H9 (cell line): ENCODE measurements at regions not wholly inside any gene's neighbourhood (a gene's known extent, or its start where the extent isn't known, plus 50 kb on each side); places are given as distances from the start of the nearest gene placed in this dataset.

ENCODE experiments used
- DNase-seq: peaks from one replicate; pipeline ENCODE4 v3.0.0-alpha.2; 2017
- H2AFZ ChIP-seq: one replicate; pipeline ENCODE4 v1.6.1; 2013; ENCODE audit warnings: mild to moderate bottlenecking, low read length, control low read depth, moderate library complexity
- H2AK5ac ChIP-seq: 2 replicates; pipeline ENCODE4 v1.6.1; 2013; ENCODE audit warnings: low read length, control low read depth, mixed read lengths; ENCODE audit not compliant: insufficient read length
- H2BK120ac ChIP-seq: one replicate; pipeline ENCODE4 v1.6.1; 2013; ENCODE audit warnings: low read depth, mild to moderate bottlenecking, low read length, control low read depth, inconsistent platforms; ENCODE audit not compliant: poor library complexity, severe bottlenecking
- H2BK12ac ChIP-seq: 2 replicates; pipeline ENCODE4 v1.6.1; 2013; ENCODE audit warnings: low read length, control low read depth, mixed read lengths, low read depth; ENCODE audit not compliant: insufficient read length
- H2BK15ac ChIP-seq: 2 replicates; pipeline ENCODE4 v1.6.1; 2013; ENCODE audit warnings: low read depth, low read length, control low read depth
- H2BK20ac ChIP-seq: one replicate; pipeline ENCODE4 v1.6.1; 2013; ENCODE audit warnings: low read depth, mild to moderate bottlenecking, low read length, control low read depth, inconsistent platforms; ENCODE audit not compliant: poor library complexity, severe bottlenecking
- H2BK5ac ChIP-seq: 2 replicates; pipeline ENCODE4 v1.6.1; 2013; ENCODE audit warnings: low read length, control low read depth, mixed read lengths; ENCODE audit not compliant: insufficient read length
- H3K14ac ChIP-seq: 2 replicates; pipeline ENCODE4 v1.6.1; 2013; ENCODE audit warnings: low read length, control low read depth; ENCODE audit not compliant: insufficient read depth
- H3K18ac ChIP-seq: 2 replicates; pipeline ENCODE4 v1.6.1; 2013; ENCODE audit warnings: low read depth, mild to moderate bottlenecking, mixed read lengths, low read length, control low read depth; ENCODE audit not compliant: insufficient read length
- H3K23ac ChIP-seq: 2 replicates; pipeline ENCODE4 v1.6.1; 2013; ENCODE audit warnings: low read length, control low read depth, mixed read lengths, low read depth; ENCODE audit not compliant: insufficient read length
- H3K23me2 ChIP-seq: 2 replicates; pipeline ENCODE4 v1.6.1; 2013; ENCODE audit warnings: low read depth, mild to moderate bottlenecking, mixed read lengths, low read length, control low read depth; ENCODE audit not compliant: insufficient read length, poor library complexity, severe bottlenecking
- H3K27ac ChIP-seq: 2 replicates; pipeline ENCODE4 v1.5.1; 2013; ENCODE audit warnings: low read length, control low read depth, mixed read lengths, low read depth; ENCODE audit not compliant: insufficient read length
- H3K27me3 ChIP-seq: 2 replicates; pipeline ENCODE4 v1.6.1; 2013; ENCODE audit warnings: low read length, control low read depth, inconsistent platforms; ENCODE audit not compliant: insufficient read depth
- H3K4ac ChIP-seq: 2 replicates; pipeline ENCODE4 v1.6.1; 2013; ENCODE audit warnings: low read depth, mild to moderate bottlenecking, control low read depth, inconsistent platforms, low read length, moderate library complexity
- H3K4me1 ChIP-seq: 2 replicates; pipeline ENCODE4 v1.6.1; 2013; ENCODE audit warnings: low read length, control low read depth, inconsistent platforms; ENCODE audit not compliant: insufficient read depth
- H3K4me2 ChIP-seq: 2 replicates; pipeline ENCODE4 v1.6.1; 2013; ENCODE audit warnings: low read length, control low read depth, mixed read lengths; ENCODE audit not compliant: insufficient read length, insufficient read depth
- H3K56ac ChIP-seq: 2 replicates; pipeline ENCODE4 v1.6.1; 2013; ENCODE audit warnings: low read depth, mild to moderate bottlenecking, mixed read lengths, low read length, control low read depth; ENCODE audit not compliant: insufficient read length
- H3K79me1 ChIP-seq: 2 replicates; pipeline ENCODE4 v1.6.1; 2013; ENCODE audit warnings: low read depth, mild to moderate bottlenecking, moderate library complexity, low read length, control low read depth, inconsistent platforms; ENCODE audit not compliant: insufficient read depth, poor library complexity, severe bottlenecking
- H3K79me2 ChIP-seq: 2 replicates; pipeline ENCODE4 v1.6.1; 2013; ENCODE audit warnings: low read length, control low read depth, inconsistent platforms; ENCODE audit not compliant: insufficient read depth
- H3K9ac ChIP-seq: 2 replicates; pipeline ENCODE4 v1.6.1; 2013; ENCODE audit warnings: low read length, control low read depth, mixed read lengths; ENCODE audit not compliant: insufficient read length; ENCODE audit errors: extremely low read depth
- H3K9me3 ChIP-seq: one replicate; pipeline ENCODE4 v1.6.1; 2013; ENCODE audit warnings: low read depth, low read length, inconsistent platforms; ENCODE audit not compliant: control insufficient read depth
- H3T11ph ChIP-seq: one replicate; pipeline ENCODE4 v1.6.1; 2013; ENCODE audit warnings: mild to moderate bottlenecking, low read length, control low read depth, inconsistent platforms
- H4K20me1 ChIP-seq: one replicate; pipeline ENCODE4 v1.6.1; 2013; ENCODE audit not compliant: control insufficient read depth, insufficient read length, insufficient read depth
- H4K5ac ChIP-seq: 2 replicates; pipeline ENCODE4 v1.6.1; 2013; ENCODE audit warnings: low read depth, mild to moderate bottlenecking, mixed read lengths, low read length, control low read depth; ENCODE audit not compliant: insufficient read length
- H4K8ac ChIP-seq: replicated peaks from 2 replicates; pipeline ENCODE4 v1.6.1; 2013; ENCODE audit warnings: low read length, control low read depth, mixed read lengths, low read depth; ENCODE audit not compliant: insufficient read length
- H4K91ac ChIP-seq: 2 replicates; pipeline ENCODE4 v1.6.1; 2013; ENCODE audit warnings: low read depth, mild to moderate bottlenecking, moderate library complexity, mixed read lengths, low read length, control low read depth; ENCODE audit not compliant: insufficient read length
- H3K27ac Mint-ChIP-seq, 3 experiments: 2 replicates in 2 of 3; 3 replicates in 1 of 3; pipeline ENCODE4 v1.8.0; 2020 to 2021; ENCODE audit warnings: mixed read lengths in 3 of 3, mild to moderate bottlenecking in 1 of 3, moderate library complexity in 1 of 3
- H3K27me3 Mint-ChIP-seq: 2 replicates; pipeline ENCODE4 v1.8.0; 2021; ENCODE audit warnings: low read depth, mild to moderate bottlenecking, moderate library complexity, mixed read lengths
- H3K36me3 Mint-ChIP-seq, 3 experiments: 2 replicates in 2 of 3; 3 replicates in 1 of 3; pipeline ENCODE4 v1.8.0; 2020 to 2021; ENCODE audit warnings: low read depth in 3 of 3, mixed read lengths in 3 of 3; ENCODE audit not compliant: insufficient read depth in 1 of 3
- H3K4me1 Mint-ChIP-seq, 2 experiments: 2 replicates each; pipeline ENCODE4 v1.8.0; 2020; ENCODE audit warnings: mixed read lengths in 2 of 2
- H3K4me3 Mint-ChIP-seq, 2 experiments: 2 replicates in 1 of 2; 3 replicates in 1 of 2; pipeline ENCODE4 v1.8.0; 2020 to 2021; ENCODE audit warnings: mild to moderate bottlenecking in 2 of 2, mixed read lengths in 2 of 2, moderate library complexity in 1 of 2
- H3K9me3 Mint-ChIP-seq, 2 experiments: 2 replicates in 1 of 2; 3 replicates in 1 of 2; pipeline ENCODE4 v1.8.0; 2020; ENCODE audit warnings: mild to moderate bottlenecking in 2 of 2, mixed read lengths in 2 of 2, moderate library complexity in 1 of 2
- WGBS: extraction: QIAGEN DNeasy Blood & Tissue Kit; methylation state at CpG from one replicate; pipeline ENCODE4 v1.1.7; 2013; ENCODE audit warnings: missing lambda C conversion rate, low lambda C conversion rate, mixed read lengths; ENCODE audit not compliant: insufficient read length; ENCODE audit errors: extremely low coverage; 5-methylcytosine and 5-hydroxymethylcytosine counted together
- TF ChIP-seq, protein P1 (sequence below): fragments of 200-600 bp; sonication (generic); conservative IDR thresholded peaks from 3 replicates; pipeline ENCODE4 v1.8.0; 2021; ENCODE audit warnings: antibody characterized with exemption, mild to moderate bottlenecking

DNA sequence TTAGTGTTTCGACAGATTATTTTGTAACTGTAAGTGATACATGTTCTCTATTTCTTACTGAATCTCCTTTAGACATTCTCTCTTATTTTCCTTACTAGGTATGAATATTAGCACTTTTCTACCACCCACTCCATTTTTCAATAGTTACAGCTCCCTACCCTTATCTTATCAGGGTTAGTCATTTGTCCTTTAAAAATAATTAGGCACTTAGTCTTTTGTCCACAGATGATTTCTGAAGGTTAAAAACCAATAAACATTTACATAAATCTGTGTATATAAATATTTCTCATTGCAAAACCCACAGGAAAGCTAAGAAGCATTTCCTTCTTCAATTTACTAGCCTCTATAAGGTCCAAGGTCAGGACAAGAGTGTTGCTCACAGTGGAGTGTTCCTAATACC lies 624.1 kb upstream of the MIR17HG start:
- TF ChIP-seq, protein P1, sequence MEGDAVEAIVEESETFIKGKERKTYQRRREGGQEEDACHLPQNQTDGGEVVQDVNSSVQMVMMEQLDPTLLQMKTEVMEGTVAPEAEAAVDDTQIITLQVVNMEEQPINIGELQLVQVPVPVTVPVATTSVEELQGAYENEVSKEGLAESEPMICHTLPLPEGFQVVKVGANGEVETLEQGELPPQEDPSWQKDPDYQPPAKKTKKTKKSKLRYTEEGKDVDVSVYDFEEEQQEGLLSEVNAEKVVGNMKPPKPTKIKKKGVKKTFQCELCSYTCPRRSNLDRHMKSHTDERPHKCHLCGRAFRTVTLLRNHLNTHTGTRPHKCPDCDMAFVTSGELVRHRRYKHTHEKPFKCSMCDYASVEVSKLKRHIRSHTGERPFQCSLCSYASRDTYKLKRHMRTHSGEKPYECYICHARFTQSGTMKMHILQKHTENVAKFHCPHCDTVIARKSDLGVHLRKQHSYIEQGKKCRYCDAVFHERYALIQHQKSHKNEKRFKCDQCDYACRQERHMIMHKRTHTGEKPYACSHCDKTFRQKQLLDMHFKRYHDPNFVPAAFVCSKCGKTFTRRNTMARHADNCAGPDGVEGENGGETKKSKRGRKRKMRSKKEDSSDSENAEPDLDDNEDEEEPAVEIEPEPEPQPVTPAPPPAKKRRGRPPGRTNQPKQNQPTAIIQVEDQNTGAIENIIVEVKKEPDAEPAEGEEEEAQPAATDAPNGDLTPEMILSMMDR = no peak
- H2AFZ ChIP-seq = no peak overlapping the region
- H3K4ac ChIP-seq = no peak overlapping the region
- no peaks in the 10 kb centered on the region; a peak in 1 of 4 replicates for H3K4me1 Mint-ChIP-seq
- no peak overlapping the region for H3K9ac ChIP-seq
- no peak overlapping the region for H3K4me3 Mint-ChIP-seq
- H4K20me1 ChIP-seq = no peaks in the 10 kb centered on the region
- H4K91ac ChIP-seq = no peak overlapping the region
- no peak overlapping the region for H4K5ac ChIP-seq
- H3K23ac ChIP-seq = no peak overlapping the region
- no peaks in the 10 kb centered on the region for H3K23me2 ChIP-seq
- no peaks in the 10 kb centered on the region for H3K4me1 ChIP-seq
- no peaks in the 10 kb centered on the region for H3K36me3 Mint-ChIP-seq
- H3K27ac Mint-ChIP-seq = no peak overlapping the region
- no peak overlapping the region for H2BK15ac ChIP-seq
- no peak overlapping the region for H2BK5ac ChIP-seq
- H3T11ph ChIP-seq = no peak overlapping the region
- H3K9me3 Mint-ChIP-seq = no peaks in the 10 kb centered on the region
- DNase-seq = no peak
- H3K56ac ChIP-seq = no peak overlapping the region
- H3K18ac ChIP-seq = no peak overlapping the region
- no peaks in the 10 kb centered on the region for H3K27me3 Mint-ChIP-seq
- H3K27ac ChIP-seq = no peak overlapping the region
- H2BK20ac ChIP-seq = no peak overlapping the region
- H3K79me1 ChIP-seq = no peaks in the 10 kb centered on the region
- no peaks in the 10 kb centered on the region for H3K9me3 ChIP-seq
- H2AK5ac ChIP-seq = no peak overlapping the region
- no peak overlapping the region for H4K8ac ChIP-seq
- no peak overlapping the region for H3K14ac ChIP-seq
- H3K79me2 ChIP-seq = no peaks in the 10 kb centered on the region
- H3K27me3 ChIP-seq = no peaks in the 10 kb centered on the region
- H2BK120ac ChIP-seq = no peak overlapping the region
- no CpG with 5 or more reads among the region's 1 CpG for whole genome bisulfite sequencing
- H3K4me2 ChIP-seq = no peak overlapping the region
- H2BK12ac ChIP-seq = no peak overlapping the region
